Breast epithelium (tissue), 3 donors: ENCODE measurements at regions not wholly inside any gene's neighbourhood (a gene's known extent, or its start where the extent isn't known, plus 50 kb on each side); places are given as distances from the start of the nearest gene placed in this dataset.

Source experiments
- POLR2AphosphoS5 ChIP-seq, 3 donors: sonication (generic); formaldehyde crosslinking; IDR thresholded peaks; one replicate each; pipeline ENCODE4 v1.6.1; 2017; ENCODE audit warnings: antibody characterized with exemption in 3 of 3
- TF ChIP-seq, protein P1 (sequence below), 3 donors: fragments of 450-650 bp; IDR thresholded peaks; one replicate each; pipeline ENCODE4 v1.5.1; 2016 to 2017; ENCODE audit warnings: antibody characterized with exemption in 3 of 3, mild to moderate bottlenecking in 3 of 3, moderate library complexity in 3 of 3

DNA sequence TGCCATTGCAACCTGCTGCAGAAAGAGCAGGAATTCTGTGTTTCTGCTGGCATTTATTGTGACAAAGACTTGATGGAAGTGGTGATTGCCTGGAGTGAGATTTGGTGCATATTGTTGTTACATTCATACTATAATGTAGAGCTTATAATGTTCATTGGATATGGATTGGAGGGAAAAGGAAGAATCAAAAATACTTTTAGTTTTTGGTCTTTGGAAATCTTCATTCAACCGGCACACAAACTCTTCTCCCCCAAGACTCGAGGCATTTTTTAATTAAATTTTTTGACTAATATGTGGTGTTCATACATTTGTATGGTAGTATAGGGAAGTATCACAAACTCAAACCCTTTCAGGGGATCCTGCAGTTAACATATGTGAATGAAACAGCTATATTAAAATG lies 380.8 kb downstream of the DOK5 start:
- TF ChIP-seq, protein P1, sequence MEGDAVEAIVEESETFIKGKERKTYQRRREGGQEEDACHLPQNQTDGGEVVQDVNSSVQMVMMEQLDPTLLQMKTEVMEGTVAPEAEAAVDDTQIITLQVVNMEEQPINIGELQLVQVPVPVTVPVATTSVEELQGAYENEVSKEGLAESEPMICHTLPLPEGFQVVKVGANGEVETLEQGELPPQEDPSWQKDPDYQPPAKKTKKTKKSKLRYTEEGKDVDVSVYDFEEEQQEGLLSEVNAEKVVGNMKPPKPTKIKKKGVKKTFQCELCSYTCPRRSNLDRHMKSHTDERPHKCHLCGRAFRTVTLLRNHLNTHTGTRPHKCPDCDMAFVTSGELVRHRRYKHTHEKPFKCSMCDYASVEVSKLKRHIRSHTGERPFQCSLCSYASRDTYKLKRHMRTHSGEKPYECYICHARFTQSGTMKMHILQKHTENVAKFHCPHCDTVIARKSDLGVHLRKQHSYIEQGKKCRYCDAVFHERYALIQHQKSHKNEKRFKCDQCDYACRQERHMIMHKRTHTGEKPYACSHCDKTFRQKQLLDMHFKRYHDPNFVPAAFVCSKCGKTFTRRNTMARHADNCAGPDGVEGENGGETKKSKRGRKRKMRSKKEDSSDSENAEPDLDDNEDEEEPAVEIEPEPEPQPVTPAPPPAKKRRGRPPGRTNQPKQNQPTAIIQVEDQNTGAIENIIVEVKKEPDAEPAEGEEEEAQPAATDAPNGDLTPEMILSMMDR (IDR thresholded peaks at IDR 0.05) = no peak
- no peak for TF ChIP-seq POLR2AphosphoS5 (IDR thresholded peaks at IDR 0.05)
